ENCODE measurements at regions not wholly inside any gene's neighbourhood (a gene's known extent, or its start where the extent isn't known, plus 50 kb on each side); places are given as distances from the start of the nearest gene placed in this dataset.

DNA sequence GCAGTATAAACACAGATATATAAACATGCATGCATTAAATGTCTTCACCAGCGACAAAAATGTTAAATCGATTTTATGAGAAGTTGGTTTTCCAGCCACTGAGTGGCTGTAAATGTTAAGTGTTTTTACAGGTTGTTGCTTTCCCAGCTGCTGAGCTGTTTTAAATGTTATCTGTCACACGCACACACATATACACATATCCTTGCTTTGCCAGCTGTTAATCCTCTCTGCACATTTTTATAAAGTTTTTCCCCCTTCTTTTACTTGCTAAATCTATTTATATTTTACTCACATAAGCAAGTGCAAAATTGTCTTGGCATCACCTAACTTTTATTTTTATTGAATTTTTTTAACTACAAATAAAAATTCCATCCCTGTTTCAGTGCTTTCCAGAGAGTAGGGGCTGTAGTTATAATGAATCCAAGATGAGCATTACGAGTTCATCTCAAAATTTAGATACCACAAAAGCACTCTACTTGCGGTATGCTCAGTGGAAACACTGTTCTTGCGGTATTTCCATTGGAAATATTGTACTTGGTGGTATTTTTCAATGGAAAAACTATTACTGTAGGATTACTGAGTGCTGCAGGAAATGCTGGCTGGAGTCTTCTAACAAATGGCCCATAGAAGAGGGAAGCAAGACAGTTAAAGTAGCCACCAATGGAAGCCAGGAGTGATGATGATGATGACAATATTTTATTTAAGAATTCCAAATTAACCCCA lies 124.9 kb upstream of the KCNJ16 start:
- TF ChIP-seq CTCF (IDR thresholded peaks at IDR 0.05; ENCODE audit: low read depth, low read length) (no peak), EZH2phosphoT487 (IDR thresholded peaks at IDR 0.05; ENCODE audit: low read depth) (no peak)
